ENCODE measurements at regions not wholly inside any gene's neighbourhood (a gene's known extent, or its start where the extent isn't known, plus 50 kb on each side); places are given as distances from the start of the nearest gene placed in this dataset.

DNA sequence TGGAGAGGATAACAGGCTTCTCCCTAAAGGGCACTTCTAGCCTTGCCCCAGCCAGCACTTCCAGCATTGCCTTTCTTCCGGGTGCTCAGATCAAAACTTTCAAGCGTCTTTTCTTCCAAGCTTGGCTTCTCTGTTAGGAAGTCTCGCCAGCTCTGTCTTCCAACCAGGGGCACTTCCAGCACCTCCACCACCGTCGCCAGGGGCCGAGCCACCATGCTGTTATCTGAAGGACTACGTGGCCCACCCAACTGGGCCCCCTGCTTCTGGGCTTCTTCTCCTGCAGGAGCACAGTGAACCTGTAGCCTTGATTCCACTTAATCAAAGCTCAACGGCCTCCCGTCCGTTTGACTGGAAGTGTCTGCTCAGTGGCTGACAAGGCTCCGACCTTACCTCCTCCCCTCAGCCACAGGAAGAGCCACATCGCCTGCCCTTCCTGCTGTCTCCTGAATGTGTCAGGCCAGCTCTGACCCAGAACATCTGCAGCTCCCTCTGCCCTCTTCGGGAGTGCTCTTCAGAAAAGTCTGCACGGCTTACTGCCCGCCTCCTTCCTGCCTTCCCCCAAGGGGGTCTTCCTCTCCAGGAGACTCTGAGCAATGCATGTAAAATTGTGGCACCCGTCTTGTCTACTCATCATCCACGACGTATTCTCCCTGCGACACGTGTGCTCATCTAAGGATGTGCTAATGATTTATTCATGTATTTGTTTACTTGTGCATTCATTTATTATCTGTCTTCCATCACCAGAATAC lies 527.0 kb downstream of the CDH26 start:
- Histone ChIP-seq H3K27me3 (ENCODE audit: control insufficient read depth, insufficient read depth, low read length) (peaks cover 5% of the 10 kb centered on the region), H3K27ac (ENCODE audit: low read depth, low read length) (no peak overlapping the region), H3K4me3 (ENCODE audit: low read depth, low read length) (no peak overlapping the region), H3K9me3 (ENCODE audit: control insufficient read depth, insufficient read depth, low read length) (peaks cover 5% of the 10 kb centered on the region; the same call in 1 of the 2 replicates)
- TF ChIP-seq, protein P1, sequence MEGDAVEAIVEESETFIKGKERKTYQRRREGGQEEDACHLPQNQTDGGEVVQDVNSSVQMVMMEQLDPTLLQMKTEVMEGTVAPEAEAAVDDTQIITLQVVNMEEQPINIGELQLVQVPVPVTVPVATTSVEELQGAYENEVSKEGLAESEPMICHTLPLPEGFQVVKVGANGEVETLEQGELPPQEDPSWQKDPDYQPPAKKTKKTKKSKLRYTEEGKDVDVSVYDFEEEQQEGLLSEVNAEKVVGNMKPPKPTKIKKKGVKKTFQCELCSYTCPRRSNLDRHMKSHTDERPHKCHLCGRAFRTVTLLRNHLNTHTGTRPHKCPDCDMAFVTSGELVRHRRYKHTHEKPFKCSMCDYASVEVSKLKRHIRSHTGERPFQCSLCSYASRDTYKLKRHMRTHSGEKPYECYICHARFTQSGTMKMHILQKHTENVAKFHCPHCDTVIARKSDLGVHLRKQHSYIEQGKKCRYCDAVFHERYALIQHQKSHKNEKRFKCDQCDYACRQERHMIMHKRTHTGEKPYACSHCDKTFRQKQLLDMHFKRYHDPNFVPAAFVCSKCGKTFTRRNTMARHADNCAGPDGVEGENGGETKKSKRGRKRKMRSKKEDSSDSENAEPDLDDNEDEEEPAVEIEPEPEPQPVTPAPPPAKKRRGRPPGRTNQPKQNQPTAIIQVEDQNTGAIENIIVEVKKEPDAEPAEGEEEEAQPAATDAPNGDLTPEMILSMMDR (IDR thresholded peaks at IDR 0.05; ENCODE audit: low read depth, low read length), result no peak
- ChIA-PET POLR2A (no interaction called here), CTCF (no interaction called here)
- no peak for DNase-seq (ENCODE audit: low read depth, low spot score)

DNA sequence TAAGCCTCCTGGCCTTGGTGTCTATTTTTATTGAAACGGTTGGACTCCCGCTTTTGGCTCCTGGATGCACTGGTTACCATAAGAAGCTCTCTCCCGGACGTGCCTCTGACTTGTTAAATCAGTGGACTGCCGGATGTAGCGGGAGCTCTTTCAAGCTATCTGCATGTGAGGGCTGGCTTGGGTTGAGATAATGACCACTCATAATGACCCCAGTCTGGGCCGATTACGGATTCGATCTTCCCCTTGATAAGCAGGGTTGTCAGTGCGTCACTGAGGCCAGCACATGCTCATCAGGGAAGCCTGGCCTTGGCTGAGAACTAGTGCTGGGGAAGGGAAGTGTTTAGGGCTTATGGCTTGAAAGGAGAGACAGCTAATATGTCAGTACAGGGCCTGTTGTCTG lies 528.1 kb downstream of the CDH26 start:
- Histone ChIP-seq H3K4me3 (ENCODE audit: low read depth, low read length) (no peak overlapping the region), H3K27me3 (ENCODE audit: control insufficient read depth, insufficient read depth, low read length) (peaks cover 5% of the 10 kb centered on the region), H3K9me3 (ENCODE audit: control insufficient read depth, insufficient read depth, low read length) (peaks cover 5% of the 10 kb centered on the region; the same call in 1 of the 2 replicates), H3K27ac (ENCODE audit: low read depth, low read length) (no peak overlapping the region)
- DNase-seq (ENCODE audit: low read depth, low spot score), result no peak
- ChIA-PET POLR2A (no interaction called here), CTCF (no interaction called here)
- TF ChIP-seq, protein P1 (IDR thresholded peaks at IDR 0.05; ENCODE audit: low read depth, low read length), result no peak

DNA sequence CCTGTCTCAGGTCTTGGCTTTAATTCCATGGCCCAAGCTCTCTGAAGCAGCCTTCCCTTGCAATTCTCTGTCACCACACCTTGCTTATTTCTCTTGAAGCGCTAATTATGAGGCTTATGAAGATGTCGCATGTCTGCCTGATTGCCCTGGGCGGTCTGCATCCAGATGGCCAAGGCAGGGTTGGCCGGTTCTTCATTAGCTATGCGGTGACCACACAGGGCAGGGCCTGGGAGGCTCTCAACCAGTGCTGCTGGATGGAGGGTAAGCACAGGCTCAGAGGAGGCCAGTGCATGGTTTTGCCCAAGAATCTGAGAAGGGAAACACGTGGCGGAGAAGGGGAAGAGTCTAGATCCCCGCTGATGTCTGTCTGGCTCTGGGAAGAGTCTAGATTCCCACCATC lies 528.7 kb downstream of the CDH26 start:
- H3K4me3 ChIP-seq (ENCODE audit: low read depth, low read length), result no peak overlapping the region
- TF ChIP-seq, protein P1 (IDR thresholded peaks at IDR 0.05; ENCODE audit: low read depth, low read length), result no peak
- peaks cover 5% of the 10 kb centered on the region; the same call in 1 of the 2 replicates for H3K9me3 ChIP-seq (ENCODE audit: control insufficient read depth, insufficient read depth, low read length)
- H3K27ac ChIP-seq (ENCODE audit: low read depth, low read length), result no peak overlapping the region
- DNase-seq (ENCODE audit: low read depth, low spot score), result no peak
- ChIA-PET POLR2A (no interaction called here), CTCF (no interaction called here)
- H3K27me3 ChIP-seq (ENCODE audit: control insufficient read depth, insufficient read depth, low read length), result peaks cover 5% of the 10 kb centered on the region

DNA sequence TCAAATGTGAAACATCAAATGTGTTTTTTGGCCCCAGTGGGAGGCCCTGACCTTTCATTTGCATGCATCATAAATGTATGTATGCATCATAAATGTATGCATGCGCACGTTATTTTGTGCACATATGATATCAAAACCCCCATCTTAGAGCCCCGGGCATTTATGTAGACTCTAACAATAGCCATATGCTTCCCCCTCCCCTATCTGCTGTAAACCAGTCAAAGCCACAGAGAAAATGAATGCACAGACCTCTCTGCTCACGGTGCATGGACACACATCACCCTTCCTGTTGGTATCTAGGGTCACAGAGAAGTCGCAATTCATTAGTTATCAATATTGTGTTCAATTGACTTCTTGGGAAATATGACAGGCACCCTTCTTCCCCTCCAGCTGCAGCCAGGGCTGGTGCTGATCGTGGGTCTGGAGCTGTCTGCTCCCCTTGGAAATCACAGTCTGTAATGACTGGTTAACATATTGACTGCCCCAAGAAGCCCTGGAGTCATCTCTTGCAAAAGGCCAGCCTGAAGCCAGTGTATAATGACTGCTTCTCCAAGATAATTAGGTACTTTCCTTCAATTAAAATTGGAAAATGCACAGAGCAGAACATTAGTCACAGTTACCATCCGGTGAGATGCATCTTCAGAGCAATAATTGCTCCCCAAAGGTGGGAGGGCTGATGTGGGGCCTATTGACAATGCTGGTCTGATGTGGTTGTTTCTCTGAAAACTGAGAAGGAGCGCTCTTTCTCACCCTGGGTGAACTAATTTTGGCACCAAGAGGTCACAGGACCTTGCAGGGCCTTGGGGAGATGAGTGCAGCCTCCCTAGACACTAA lies 532.2 kb downstream of the CDH26 start:
- no peak overlapping the region for H3K27ac ChIP-seq (ENCODE audit: low read depth, low read length)
- CTCF ChIA-PET, result no interaction called here
- peaks cover 5% of the 10 kb centered on the region; the same call in 1 of the 2 replicates for H3K9me3 ChIP-seq (ENCODE audit: control insufficient read depth, insufficient read depth, low read length)
- DNase-seq (ENCODE audit: low read depth, low spot score), result no peak
- TF ChIP-seq, protein P1 (IDR thresholded peaks at IDR 0.05; ENCODE audit: low read depth, low read length), result no peak
- no peak overlapping the region for H3K4me3 ChIP-seq (ENCODE audit: low read depth, low read length)
- POLR2A ChIA-PET, result no interaction called here
- H3K27me3 ChIP-seq (ENCODE audit: control insufficient read depth, insufficient read depth, low read length), result no peaks in the 10 kb centered on the region

DNA sequence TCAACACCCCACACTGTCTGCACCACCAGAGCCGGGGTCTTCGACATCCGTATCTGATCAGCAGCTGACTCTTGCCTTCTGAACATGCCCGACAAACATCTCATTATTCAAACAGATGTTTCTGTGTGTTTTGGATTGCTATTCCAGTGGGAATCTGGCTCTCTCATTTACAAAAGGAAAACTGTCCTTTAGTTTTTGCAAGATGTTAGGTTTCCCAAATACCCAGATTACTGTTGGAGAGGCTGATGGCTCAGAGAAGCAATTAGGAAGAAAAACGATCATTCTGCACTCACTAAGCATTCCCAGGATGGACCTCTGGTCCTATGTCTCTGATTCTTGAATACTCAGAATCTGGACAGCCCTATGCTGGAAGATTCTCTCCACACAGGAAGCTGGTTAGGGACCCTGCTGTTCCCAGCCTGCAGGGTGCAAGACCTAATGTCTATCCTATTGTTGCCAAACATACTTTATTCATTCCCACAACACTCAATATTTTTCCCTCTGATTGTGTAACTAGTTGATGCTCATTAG lies 532.9 kb downstream of the CDH26 start:
- CTCF ChIA-PET, result no interaction called here
- TF ChIP-seq, protein P1 (IDR thresholded peaks at IDR 0.05; ENCODE audit: low read depth, low read length), result no peak

More for the DNA sequence above, 532.9 kb downstream of the CDH26 start:
- no peak overlapping the region for H3K27ac ChIP-seq (ENCODE audit: low read depth, low read length)
- H3K9me3 ChIP-seq (ENCODE audit: control insufficient read depth, insufficient read depth, low read length), result peaks cover 5% of the 10 kb centered on the region; the same call in 1 of the 2 replicates
- no peak for DNase-seq (ENCODE audit: low read depth, low spot score)
- POLR2A ChIA-PET, result no interaction called here
- no peak overlapping the region for H3K4me3 ChIP-seq (ENCODE audit: low read depth, low read length)
- H3K27me3 ChIP-seq (ENCODE audit: control insufficient read depth, insufficient read depth, low read length), result no peaks in the 10 kb centered on the region

Data from AG04450 (cell line).